Fibroblast of pulmonary artery (primary cell): ENCODE measurements at regions not wholly inside any gene's neighbourhood (a gene's known extent, or its start where the extent isn't known, plus 50 kb on each side); places are given as distances from the start of the nearest gene placed in this dataset.
A peak's percentile ranks its signal among the peaks of the same experiment; 100 is the strongest.
"Not testable (repeated sequence)": the region's sequence is repeated elsewhere in the genome, so short reads cannot be mapped to it uniquely, and the experiment has no call there.

Experiments
- DNase-seq: peaks from one replicate; pipeline ENCODE4 v3.0.0-alpha.2; 2010; ENCODE audit warnings: low read depth
- H3K4me3 ChIP-seq: replicated peaks from 2 replicates; pipeline ENCODE4 v1.5.1; 2011; ENCODE audit warnings: low read depth, mild to moderate bottlenecking, control low read depth, low read length, moderate library complexity
- CTCF ChIP-seq: IDR thresholded peaks from 2 replicates; pipeline ENCODE4 v1.5.1; 2011; ENCODE audit warnings: mild to moderate bottlenecking, control low read depth, low read length, inconsistent platforms; ENCODE audit errors: missing control alignments

- no peak for TF ChIP-seq CTCF
- no peak overlapping the region for H3K4me3 ChIP-seq
- no peak for DNase-seq
These were observed 781.7 kb upstream of the CITED2 start for GRCh38 chr6:140156131-140156530.

GRCh38 chr6:140155451-140156126 lies 781.1 kb upstream of the CITED2 start:
- TF ChIP-seq CTCF: no peak
- no peak for DNase-seq
- H3K4me3 ChIP-seq: no peak overlapping the region

GRCh38 chr6:140153703-140154102 lies 779.3 kb upstream of the CITED2 start:
- DNase-seq: peak; percentile 60
- no peak for TF ChIP-seq CTCF
- H3K4me3 ChIP-seq: no peak overlapping the region

GRCh38 chr6:140147825-140148814 lies 773.7 kb upstream of the CITED2 start:
- H3K4me3 ChIP-seq, DNase-seq: not testable (repeated sequence)

- no peak overlapping the region for H3K4me3 ChIP-seq
- no peak for DNase-seq
- no peak for TF ChIP-seq CTCF
These were observed 766.4 kb upstream of the CITED2 start for GRCh38 chr6:140140891-140141290.

- DNase-seq: peak; percentile 20
- no peak overlapping the region for H3K4me3 ChIP-seq
- no peak for TF ChIP-seq CTCF
These were observed 764.0 kb upstream of the CITED2 start for GRCh38 chr6:140138311-140139010.

- no peak overlapping the region for H3K4me3 ChIP-seq
- TF ChIP-seq CTCF: no peak
- DNase-seq: no peak
These were observed 759.8 kb upstream of the CITED2 start for GRCh38 chr6:140134224-140134623.
